COLO668 (cell line): ENCODE measurements at regions not wholly inside any gene's neighbourhood (a gene's known extent, or its start where the extent isn't known, plus 50 kb on each side); places are given as distances from the start of the nearest gene placed in this dataset.
A peak's percentile ranks its signal among the peaks of the same experiment; 100 is the strongest.

Experiments
- DNase-seq: peaks from one replicate; lab custom pipeline; 2025; ENCODE audit not compliant: unreplicated experiment; lab: John Stamatoyannopoulos, UW

GRCh38 chr18:68435581-68435980, 279.3 kb downstream of the TMX3 start:
- DNase-seq: no peak

GRCh38 chr18:68431922-68432198, 283.0 kb downstream of the TMX3 start:
- DNase-seq: no peak

- DNase-seq: no peak
These were observed 283.6 kb downstream of the TMX3 start for GRCh38 chr18:68431111-68431921.

GRCh38 chr18:68429841-68430240, 285.1 kb downstream of the TMX3 start:
- DNase-seq: no peak

GRCh38 chr18:68429111-68429510, 285.8 kb downstream of the TMX3 start:
- no peak for DNase-seq

- DNase-seq: no peak
These were observed 286.2 kb downstream of the TMX3 start for GRCh38 chr18:68428661-68429060.

- DNase-seq: peak; percentile 72
These were observed 286.9 kb downstream of the TMX3 start for GRCh38 chr18:68427951-68428401.

GRCh38 chr18:68426731-68427315, 288.1 kb downstream of the TMX3 start:
- no peak for DNase-seq

- DNase-seq: no peak
These were observed 296.0 kb downstream of the TMX3 start for GRCh38 chr18:68418881-68419280.

- DNase-seq: no peak
These were observed 296.6 kb downstream of the TMX3 start for GRCh38 chr18:68418226-68418868.

- DNase-seq: no peak
These were observed 297.1 kb downstream of the TMX3 start for GRCh38 chr18:68417826-68418225.

- no peak for DNase-seq
These were observed 297.6 kb downstream of the TMX3 start for GRCh38 chr18:68417166-68417799.

- no peak for DNase-seq
These were observed 300.5 kb downstream of the TMX3 start for GRCh38 chr18:68414407-68414806.

GRCh38 chr18:68409576-68409975, 305.3 kb downstream of the TMX3 start:
- no peak for DNase-seq

GRCh38 chr18:68406761-68407160, 308.1 kb downstream of the TMX3 start:
- DNase-seq: no peak

- no peak for DNase-seq
These were observed 312.1 kb downstream of the TMX3 start for GRCh38 chr18:68402784-68403183.

- DNase-seq: no peak
These were observed 314.0 kb downstream of the TMX3 start for GRCh38 chr18:68400889-68401288.

GRCh38 chr18:68399721-68400120, 315.2 kb downstream of the TMX3 start:
- DNase-seq: no peak

GRCh38 chr18:68397241-68398035, 317.5 kb downstream of the TMX3 start:
- DNase-seq: no peak

- DNase-seq: no peak
These were observed 320.2 kb downstream of the TMX3 start for GRCh38 chr18:68394705-68395104.

- DNase-seq: no peak
These were observed 323.1 kb downstream of the TMX3 start for GRCh38 chr18:68391801-68392200.
